B cell (primary cell): ENCODE measurements at regions not wholly inside any gene's neighbourhood (a gene's known extent, or its start where the extent isn't known, plus 50 kb on each side); places are given as distances from the start of the nearest gene placed in this dataset.

Source experiments
- CTCF ChIP-seq: fragments of 200-600 bp; IDR thresholded peaks from one replicate; pipeline ENCODE4 v1.8.0; 2022; ENCODE audit warnings: antibody characterized with exemption, mild to moderate bottlenecking
- EZH2 ChIP-seq: IDR thresholded peaks from 2 replicates; pipeline ENCODE4 v1.6.1; 2012; ENCODE audit warnings: borderline replicate concordance, low read depth, mild to moderate bottlenecking, moderate library complexity, low read length; ENCODE audit not compliant: insufficient read depth, poor library complexity, severe bottlenecking

GRCh38 chr1:115906627-115907026, 65.7 kb upstream of the NHLH2 start:
- TF ChIP-seq CTCF (no peak), EZH2 (no peak)
